ENCODE measurements at regions not wholly inside any gene's neighbourhood (a gene's known extent, or its start where the extent isn't known, plus 50 kb on each side); places are given as distances from the start of the nearest gene placed in this dataset.

DNA sequence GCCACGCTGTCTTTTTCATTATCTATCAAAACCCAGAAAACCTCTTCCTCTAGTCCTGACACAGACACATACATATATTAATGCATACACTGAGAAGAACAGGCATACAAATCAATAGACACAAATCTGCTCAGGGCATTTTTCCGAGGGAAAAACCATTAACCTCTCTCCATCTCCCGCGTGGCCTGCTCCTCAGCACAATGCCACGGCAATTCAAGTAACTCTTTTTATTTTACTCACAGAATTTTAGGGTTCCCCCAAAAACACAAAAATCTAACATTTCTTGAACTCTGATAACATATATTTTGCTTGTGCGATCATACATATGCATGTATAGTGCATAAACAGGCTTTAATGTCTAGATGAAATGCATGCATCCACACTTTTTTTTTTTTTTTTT is 110.8 kb upstream of the NSMCE3 start:
- TF ChIP-seq, protein P1, sequence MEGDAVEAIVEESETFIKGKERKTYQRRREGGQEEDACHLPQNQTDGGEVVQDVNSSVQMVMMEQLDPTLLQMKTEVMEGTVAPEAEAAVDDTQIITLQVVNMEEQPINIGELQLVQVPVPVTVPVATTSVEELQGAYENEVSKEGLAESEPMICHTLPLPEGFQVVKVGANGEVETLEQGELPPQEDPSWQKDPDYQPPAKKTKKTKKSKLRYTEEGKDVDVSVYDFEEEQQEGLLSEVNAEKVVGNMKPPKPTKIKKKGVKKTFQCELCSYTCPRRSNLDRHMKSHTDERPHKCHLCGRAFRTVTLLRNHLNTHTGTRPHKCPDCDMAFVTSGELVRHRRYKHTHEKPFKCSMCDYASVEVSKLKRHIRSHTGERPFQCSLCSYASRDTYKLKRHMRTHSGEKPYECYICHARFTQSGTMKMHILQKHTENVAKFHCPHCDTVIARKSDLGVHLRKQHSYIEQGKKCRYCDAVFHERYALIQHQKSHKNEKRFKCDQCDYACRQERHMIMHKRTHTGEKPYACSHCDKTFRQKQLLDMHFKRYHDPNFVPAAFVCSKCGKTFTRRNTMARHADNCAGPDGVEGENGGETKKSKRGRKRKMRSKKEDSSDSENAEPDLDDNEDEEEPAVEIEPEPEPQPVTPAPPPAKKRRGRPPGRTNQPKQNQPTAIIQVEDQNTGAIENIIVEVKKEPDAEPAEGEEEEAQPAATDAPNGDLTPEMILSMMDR (conservative IDR thresholded peaks at IDR 0.05 in 1 of 2, IDR thresholded peaks at IDR 0.05 in 1 of 2; ENCODE audit: low read depth in 1 of 2, low read length in 2 of 2) = no peak
- no peak for TF ChIP-seq EZH2 (IDR thresholded peaks at IDR 0.05; ENCODE audit: low read length, missing control alignments)

Measured in fibroblast of lung (primary cell).